Activated CD8-positive, alpha-beta memory T cell treated with anti-CD3 and anti-CD28 coated beads, Interleukin-2, amount 50 U/mL, for 1 hour (primary cell): ENCODE measurements at regions not wholly inside any gene's neighbourhood (a gene's known extent, or its start where the extent isn't known, plus 50 kb on each side); places are given as distances from the start of the nearest gene placed in this dataset.

Experiments used
- DNase-seq: peaks from one replicate; pipeline ENCODE4 v3.0.0-alpha.2; 2020; ENCODE audit errors: extremely low read depth

GRCh38 chr3:59299561-59299960, 249.7 kb upstream of the CFAP20DC start:
- no peak for DNase-seq

GRCh38 chr3:59290358-59290757, 240.5 kb upstream of the CFAP20DC start:
- DNase-seq = no peak

GRCh38 chr3:59289831-59290230, 240.0 kb upstream of the CFAP20DC start:
- no peak for DNase-seq

GRCh38 chr3:59288951-59289350, 239.1 kb upstream of the CFAP20DC start:
- DNase-seq = no peak

GRCh38 chr3:59286791-59287531, 237.1 kb upstream of the CFAP20DC start:
- DNase-seq = no peak

GRCh38 chr3:59285560-59285959, 235.7 kb upstream of the CFAP20DC start:
- DNase-seq = no peak

- DNase-seq = no peak
These were observed 235.1 kb upstream of the CFAP20DC start for GRCh38 chr3:59284926-59285325.

- no peak for DNase-seq
These were observed 230.3 kb upstream of the CFAP20DC start for GRCh38 chr3:59280113-59280512.

GRCh38 chr3:59277816-59278215, 228.0 kb upstream of the CFAP20DC start:
- DNase-seq = no peak

- no peak for DNase-seq
These were observed 227.4 kb upstream of the CFAP20DC start for GRCh38 chr3:59277201-59277600.

- DNase-seq = no peak
These were observed 224.2 kb upstream of the CFAP20DC start for GRCh38 chr3:59273976-59274375.

GRCh38 chr3:59271971-59272370, 222.1 kb upstream of the CFAP20DC start:
- no peak for DNase-seq

GRCh38 chr3:59270921-59271320, 221.1 kb upstream of the CFAP20DC start:
- DNase-seq = no peak

- DNase-seq = no peak
These were observed 220.4 kb upstream of the CFAP20DC start for GRCh38 chr3:59270209-59270608.

- no peak for DNase-seq
These were observed 218.3 kb upstream of the CFAP20DC start for GRCh38 chr3:59268170-59268569.

- DNase-seq = no peak
These were observed 217.2 kb upstream of the CFAP20DC start for GRCh38 chr3:59267021-59267420.

GRCh38 chr3:59266551-59266950, 216.7 kb upstream of the CFAP20DC start:
- no peak for DNase-seq

- no peak for DNase-seq
These were observed 215.7 kb upstream of the CFAP20DC start for GRCh38 chr3:59265566-59265965.

- no peak for DNase-seq
These were observed 214.5 kb upstream of the CFAP20DC start for GRCh38 chr3:59264366-59264765.

- DNase-seq = no peak
These were observed 213.3 kb upstream of the CFAP20DC start for GRCh38 chr3:59263152-59263551.

GRCh38 chr3:59262076-59262498, 212.3 kb upstream of the CFAP20DC start:
- no peak for DNase-seq

GRCh38 chr3:59261009-59261408, 211.2 kb upstream of the CFAP20DC start:
- no peak for DNase-seq

GRCh38 chr3:59258550-59259260, 208.9 kb upstream of the CFAP20DC start:
- no peak for DNase-seq
